COLO829 (cell line): ENCODE measurements at regions not wholly inside any gene's neighbourhood (a gene's known extent, or its start where the extent isn't known, plus 50 kb on each side); places are given as distances from the start of the nearest gene placed in this dataset.
A peak's percentile ranks its signal among the peaks of the same experiment; 100 is the strongest.

Experiments used
- DNase-seq: peaks from one replicate; pipeline ENCODE4 v3.0.0; 2012; ENCODE audit warnings: low spot score

- no peak for DNase-seq
Observed at GRCh38 chr12:58139894-58140293, 198.5 kb downstream of the ATP23 start.

DNA sequence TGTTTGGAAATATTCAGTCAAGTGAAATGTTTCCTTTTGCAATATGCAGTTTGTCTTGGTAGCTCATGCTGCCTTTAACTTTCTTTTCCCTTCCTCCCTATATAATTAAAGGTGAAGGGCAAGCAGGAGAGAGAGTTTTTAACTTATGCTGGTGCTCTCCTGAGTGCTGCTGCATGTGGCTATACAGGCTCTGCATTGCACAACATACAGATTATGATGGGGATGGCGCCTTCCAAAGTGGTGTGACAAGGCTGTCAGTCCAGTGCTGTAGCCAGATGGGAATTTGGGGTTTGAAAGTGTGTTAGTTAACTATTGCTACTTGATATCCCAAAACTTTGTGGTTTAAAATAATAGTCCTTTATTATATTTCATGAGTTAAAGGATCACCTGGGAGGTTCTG lies 199.0 kb downstream of the ATP23 start:
- DNase-seq, result no peak

GRCh38 chr12:58142991-58143390 lies 201.6 kb downstream of the ATP23 start:
- DNase-seq, result no peak

DNA sequence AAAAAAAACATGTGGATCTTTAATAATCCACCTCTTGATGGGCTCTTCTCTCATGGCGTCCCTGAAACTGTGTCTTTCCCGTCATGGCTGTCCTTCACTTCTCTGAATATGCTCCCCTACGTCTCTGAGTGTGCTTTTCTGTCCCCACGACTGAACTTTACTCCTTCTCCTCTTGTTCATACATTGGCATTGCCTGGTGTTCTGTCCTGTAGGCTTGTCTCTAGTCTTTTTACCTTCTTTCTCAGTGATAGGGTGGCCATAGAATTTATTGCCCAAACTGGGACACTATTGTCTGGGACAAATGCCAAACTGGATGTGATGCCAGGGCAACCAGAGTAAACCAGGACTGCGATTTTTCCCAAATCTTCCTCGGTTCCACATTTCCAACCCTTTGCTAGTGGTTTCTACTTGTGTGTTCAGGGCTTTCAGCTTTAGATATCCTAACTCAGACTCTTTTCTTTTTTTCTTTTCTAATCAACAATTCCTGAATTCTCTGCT lies 202.2 kb downstream of the ATP23 start:
- DNase-seq, result no peak

- peak; percentile 16 for DNase-seq
Observed at GRCh38 chr12:58148405-58148804, 207.0 kb downstream of the ATP23 start.

DNA sequence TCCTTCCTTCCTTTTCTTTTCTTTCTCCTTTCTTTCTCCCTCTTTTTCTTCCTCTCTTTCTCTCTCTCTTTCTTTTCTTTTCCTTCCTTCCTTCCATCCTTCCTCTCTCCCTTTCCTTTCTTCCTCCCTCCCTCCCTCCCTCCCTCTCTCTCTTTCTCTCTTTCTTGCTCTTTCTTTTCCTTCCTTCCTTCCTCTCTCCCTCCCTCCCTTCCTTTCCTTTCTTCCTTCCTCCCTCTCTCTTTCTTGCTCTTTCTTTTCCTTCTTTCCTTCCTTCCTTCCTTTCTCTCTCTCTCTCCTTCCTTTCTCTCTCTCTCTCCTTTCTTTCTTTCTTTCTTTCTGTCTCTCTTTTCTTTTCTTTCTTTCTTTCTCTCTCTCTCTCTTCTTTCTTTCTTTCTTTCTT lies 207.6 kb downstream of the ATP23 start:
- no peak for DNase-seq

GRCh38 chr12:58154359-58154758 lies 213.0 kb downstream of the ATP23 start:
- no peak for DNase-seq

- DNase-seq, result no peak
Observed at GRCh38 chr12:58156697-58157096, 215.3 kb downstream of the ATP23 start.

DNA sequence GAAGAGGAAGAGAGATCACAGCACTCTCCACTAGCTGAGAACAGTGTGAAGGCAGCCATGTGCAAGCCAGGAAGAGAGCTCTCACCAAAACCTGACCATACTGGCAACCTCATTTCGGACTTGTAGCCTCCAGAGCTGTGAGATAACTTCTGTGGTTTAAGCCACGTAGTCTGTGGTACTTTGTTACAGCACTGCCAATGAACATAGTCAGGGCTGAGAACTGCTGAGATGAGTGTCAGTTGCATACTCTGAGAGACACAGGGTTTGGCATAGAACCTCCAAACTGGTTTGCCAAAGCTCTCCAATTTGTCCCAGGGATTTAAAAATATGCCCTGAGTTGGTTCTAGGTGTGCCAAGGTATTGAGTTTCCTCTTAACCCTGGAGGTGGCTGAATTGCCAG lies 218.6 kb downstream of the ATP23 start:
- no peak for DNase-seq

DNA sequence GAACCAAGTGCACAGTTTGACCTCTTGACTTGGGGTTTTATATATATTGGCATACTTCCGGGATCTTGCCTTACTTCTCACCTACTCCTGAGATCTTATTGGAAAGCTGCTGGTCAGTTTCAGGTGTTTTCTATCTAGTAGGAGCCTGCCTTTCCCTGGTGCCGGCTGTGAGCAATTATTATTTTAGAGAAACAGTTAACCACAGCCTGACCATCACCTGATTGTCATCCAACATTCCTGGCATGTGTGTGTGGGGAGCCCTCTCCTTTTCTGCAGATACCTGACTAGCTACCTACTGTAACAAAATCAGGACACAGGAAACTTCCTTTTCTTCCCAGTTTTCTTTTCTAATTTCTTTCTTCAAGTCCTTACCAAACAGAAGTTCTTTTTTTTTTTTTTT lies 220.4 kb downstream of the ATP23 start:
- DNase-seq, result no peak

DNA sequence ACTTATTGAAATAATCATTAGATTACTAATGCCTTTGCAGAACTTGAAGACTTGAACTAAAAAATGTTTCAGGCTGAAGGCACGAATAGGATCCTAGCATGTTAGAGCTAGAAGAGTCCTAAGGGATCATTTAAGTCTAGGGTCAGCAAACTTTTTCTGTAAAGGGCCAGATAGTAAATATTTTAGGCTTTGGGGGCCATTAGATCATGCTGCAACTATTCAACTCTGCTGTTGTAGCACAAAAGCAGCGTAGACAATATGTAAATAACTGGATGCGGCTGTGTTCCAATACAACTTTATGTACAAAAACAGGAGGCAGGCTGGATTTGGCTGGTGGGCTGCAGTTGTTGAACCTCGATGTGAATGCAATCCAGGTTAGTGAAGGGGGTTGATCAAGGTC lies 221.7 kb downstream of the ATP23 start:
- DNase-seq, result no peak

DNA sequence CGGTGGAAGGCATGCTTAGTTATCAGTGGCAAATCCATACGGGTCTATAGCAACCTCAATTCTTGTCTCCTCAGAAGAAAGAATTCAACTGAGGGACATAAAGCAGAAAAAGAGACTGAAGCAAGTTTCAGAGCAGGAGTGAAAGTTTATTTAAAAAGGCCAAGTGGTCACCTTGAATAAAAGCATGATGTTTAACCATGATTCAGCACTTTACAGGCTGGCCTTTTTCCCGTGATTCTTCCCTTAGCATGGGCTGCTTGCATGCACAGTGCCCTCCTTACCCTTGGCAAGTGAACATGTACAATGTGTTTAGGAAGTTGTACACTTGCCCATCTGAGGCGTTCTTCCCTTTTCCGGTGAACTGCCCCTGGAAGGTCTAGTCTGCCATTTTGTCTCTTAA lies 225.3 kb downstream of the ATP23 start:
- DNase-seq, result no peak

- DNase-seq, result no peak
Observed at GRCh38 chr12:58167622-58168021, 226.3 kb downstream of the ATP23 start.

DNA sequence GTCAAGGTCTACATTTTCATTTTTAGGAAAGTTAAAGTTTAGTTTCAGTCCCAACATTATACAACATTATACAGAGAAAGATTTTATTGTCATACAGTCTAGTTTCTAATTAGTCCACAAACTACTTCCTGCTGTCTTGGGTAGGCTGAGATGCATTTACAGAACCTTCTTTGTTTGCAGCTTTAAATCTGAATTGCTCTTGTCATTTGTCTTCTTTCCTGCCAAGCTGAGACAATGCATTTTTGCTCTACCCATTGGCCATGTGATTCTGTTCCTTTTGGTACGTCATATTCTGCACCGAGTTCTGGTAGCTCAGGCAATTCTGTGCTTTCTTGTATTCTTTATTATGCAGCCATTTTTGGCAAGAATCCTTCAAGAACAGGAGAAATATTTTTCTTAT lies 228.5 kb downstream of the ATP23 start:
- peak; percentile 81 for DNase-seq

GRCh38 chr12:58171914-58172313 lies 230.5 kb downstream of the ATP23 start:
- peak; percentile 38 for DNase-seq

GRCh38 chr12:58172433-58173073 lies 231.2 kb downstream of the ATP23 start:
- DNase-seq, result no peak

GRCh38 chr12:58174316-58174715 lies 232.9 kb downstream of the ATP23 start:
- no peak for DNase-seq

DNA sequence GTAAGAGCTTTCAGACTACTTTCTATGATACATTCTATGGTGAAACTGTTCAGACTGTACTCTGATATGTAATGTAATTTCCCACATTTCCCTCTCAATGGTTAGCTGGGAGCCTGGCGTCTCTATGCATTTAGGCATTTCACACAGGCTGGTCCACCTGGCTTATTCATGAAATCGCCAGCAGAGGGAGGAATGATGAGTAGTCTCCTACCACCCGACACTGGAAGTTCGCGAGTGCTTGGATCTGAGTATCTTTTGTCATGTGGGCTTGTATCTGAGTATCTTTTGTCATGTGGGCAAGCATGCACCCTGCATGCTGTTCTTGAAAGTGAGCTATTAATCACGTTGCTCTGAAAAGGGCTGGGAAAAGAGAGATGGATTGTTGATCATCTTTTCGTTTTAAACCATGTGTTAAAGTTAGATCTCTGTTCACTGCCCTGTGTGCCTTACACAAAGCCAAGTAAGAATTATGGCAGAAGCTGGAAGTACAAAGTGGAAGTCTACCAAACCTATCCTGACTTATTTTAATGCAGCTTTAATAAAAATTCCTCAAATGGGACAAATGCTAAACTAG lies 235.0 kb downstream of the ATP23 start:
- no peak for DNase-seq

GRCh38 chr12:58177366-58177765 lies 236.0 kb downstream of the ATP23 start:
- DNase-seq, result no peak

DNA sequence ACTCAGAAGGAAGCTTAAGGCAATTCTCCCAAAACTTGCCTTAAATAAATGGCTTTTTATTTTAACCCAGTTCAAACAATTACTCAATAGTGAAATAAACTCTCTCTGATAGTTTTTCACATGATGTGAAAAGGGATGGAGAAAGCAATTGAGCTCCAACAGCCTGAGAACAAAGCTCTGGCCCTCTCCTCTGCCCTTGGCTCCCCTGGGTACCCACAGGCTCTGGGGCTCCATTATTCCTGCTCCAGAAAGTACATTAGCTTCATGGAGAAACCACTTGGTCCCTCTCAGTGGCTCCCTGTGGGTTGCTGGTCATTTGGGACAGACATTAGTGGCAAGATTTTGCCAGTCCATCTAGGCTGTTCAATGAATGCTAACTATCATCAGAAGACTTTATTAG lies 242.8 kb downstream of the ATP23 start:
- DNase-seq, result no peak

- DNase-seq, result no peak
Observed at GRCh38 chr12:58186401-58186800, 245.0 kb downstream of the ATP23 start.

GRCh38 chr12:58186914-58187313 lies 245.5 kb downstream of the ATP23 start:
- no peak for DNase-seq

GRCh38 chr12:58189030-58189429 lies 247.7 kb downstream of the ATP23 start:
- DNase-seq, result no peak

GRCh38 chr12:58189893-58190292 lies 248.5 kb downstream of the ATP23 start:
- DNase-seq, result no peak
